ENCODE measurements at regions not wholly inside any gene's neighbourhood (a gene's known extent, or its start where the extent isn't known, plus 50 kb on each side); places are given as distances from the start of the nearest gene placed in this dataset.

DNA sequence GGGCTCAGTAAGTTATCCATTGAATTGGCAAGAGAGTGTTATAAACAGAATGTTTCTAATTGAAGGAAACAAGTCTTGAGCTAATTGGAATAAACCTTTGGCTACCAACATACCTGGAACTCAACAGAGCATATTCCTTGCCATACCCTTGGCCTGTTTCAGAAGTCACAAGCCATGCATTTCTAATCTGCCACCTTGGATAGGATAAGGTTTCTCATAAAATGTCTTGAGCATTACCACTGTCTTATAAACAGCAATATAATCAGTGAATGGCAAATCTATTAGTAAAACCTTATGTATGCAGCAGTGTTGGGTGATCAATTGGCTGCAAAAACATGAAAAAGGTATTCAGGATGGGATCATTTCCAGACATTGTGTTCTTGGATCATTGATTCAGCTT, 765.2 kb upstream of the SEL1L start:
- intact Hi-C loops (cut with DNase I), result no loop called here
- Histone ChIP-seq H3K36me3 (no peaks in the 10 kb centered on the region), H3K4me3 (replicated peaks in 1 of 3) (no peak overlapping the region), H3K27ac (no peak overlapping the region), H3K9me3 (no peaks in the 10 kb centered on the region), H3K4me1 (no peaks in the 10 kb centered on the region), H3K27me3 (no peaks in the 10 kb centered on the region)
- TF ChIP-seq, protein P1, sequence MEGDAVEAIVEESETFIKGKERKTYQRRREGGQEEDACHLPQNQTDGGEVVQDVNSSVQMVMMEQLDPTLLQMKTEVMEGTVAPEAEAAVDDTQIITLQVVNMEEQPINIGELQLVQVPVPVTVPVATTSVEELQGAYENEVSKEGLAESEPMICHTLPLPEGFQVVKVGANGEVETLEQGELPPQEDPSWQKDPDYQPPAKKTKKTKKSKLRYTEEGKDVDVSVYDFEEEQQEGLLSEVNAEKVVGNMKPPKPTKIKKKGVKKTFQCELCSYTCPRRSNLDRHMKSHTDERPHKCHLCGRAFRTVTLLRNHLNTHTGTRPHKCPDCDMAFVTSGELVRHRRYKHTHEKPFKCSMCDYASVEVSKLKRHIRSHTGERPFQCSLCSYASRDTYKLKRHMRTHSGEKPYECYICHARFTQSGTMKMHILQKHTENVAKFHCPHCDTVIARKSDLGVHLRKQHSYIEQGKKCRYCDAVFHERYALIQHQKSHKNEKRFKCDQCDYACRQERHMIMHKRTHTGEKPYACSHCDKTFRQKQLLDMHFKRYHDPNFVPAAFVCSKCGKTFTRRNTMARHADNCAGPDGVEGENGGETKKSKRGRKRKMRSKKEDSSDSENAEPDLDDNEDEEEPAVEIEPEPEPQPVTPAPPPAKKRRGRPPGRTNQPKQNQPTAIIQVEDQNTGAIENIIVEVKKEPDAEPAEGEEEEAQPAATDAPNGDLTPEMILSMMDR (IDR thresholded peaks at IDR 0.05), result no peak
- TF ChIP-seq POLR2A (IDR thresholded peaks at IDR 0.05), result no peak
- DNase-seq, result no peak

- DNase-seq, result no peak
- intact Hi-C loops (cut with DNase I), result no loop called here
- H3K9me3 ChIP-seq, result no peaks in the 10 kb centered on the region
- H3K4me3 ChIP-seq (replicated peaks in 1 of 3), result no peak overlapping the region
- H3K27ac ChIP-seq, result no peak overlapping the region
- H3K4me1 ChIP-seq, result no peaks in the 10 kb centered on the region
- no peaks in the 10 kb centered on the region for H3K27me3 ChIP-seq
- WGBS, 2 donors, result 84 to 97% methylated on average over 2 of the region's 2 CpGs
- no peaks in the 10 kb centered on the region for H3K36me3 ChIP-seq
- no peak for TF ChIP-seq POLR2A (IDR thresholded peaks at IDR 0.05)
- TF ChIP-seq, protein P1 (IDR thresholded peaks at IDR 0.05), result no peak
Measured at GRCh38 chr14:82309199-82309598, 775.5 kb upstream of the SEL1L start.

DNA sequence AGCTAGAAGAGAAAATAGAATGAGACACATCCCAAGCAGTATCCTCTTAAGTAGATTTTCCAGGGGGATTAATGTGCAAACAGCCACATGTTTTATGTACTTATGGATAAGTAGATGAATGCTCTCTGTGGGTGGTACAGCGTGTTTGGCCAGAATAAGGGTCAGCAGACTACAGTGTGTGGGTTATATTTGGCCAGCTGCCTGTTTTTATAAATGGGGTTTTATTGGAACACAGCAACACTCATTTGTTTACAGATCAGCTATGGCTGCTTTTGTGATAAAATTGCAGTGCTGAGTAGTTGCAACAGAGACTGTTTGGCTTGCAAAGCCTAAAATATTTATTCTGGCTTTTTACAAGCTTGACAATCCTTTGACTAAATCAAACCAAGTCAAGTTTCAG, 780.2 kb upstream of the SEL1L start:
- Histone ChIP-seq H3K4me3 (replicated peaks in 1 of 3) (no peak overlapping the region), H3K27me3 (no peaks in the 10 kb centered on the region), H3K9me3 (no peaks in the 10 kb centered on the region), H3K36me3 (no peaks in the 10 kb centered on the region), H3K4me1 (no peaks in the 10 kb centered on the region), H3K27ac (no peak overlapping the region)
- TF ChIP-seq, protein P1 (IDR thresholded peaks at IDR 0.05), result no peak
- TF ChIP-seq POLR2A (IDR thresholded peaks at IDR 0.05), result no peak
- no peak for DNase-seq
- WGBS, 2 donors, result 47 to 62% methylated on average over 1 of the region's 1 CpG
- intact Hi-C loops (cut with DNase I), result no loop called here

DNA sequence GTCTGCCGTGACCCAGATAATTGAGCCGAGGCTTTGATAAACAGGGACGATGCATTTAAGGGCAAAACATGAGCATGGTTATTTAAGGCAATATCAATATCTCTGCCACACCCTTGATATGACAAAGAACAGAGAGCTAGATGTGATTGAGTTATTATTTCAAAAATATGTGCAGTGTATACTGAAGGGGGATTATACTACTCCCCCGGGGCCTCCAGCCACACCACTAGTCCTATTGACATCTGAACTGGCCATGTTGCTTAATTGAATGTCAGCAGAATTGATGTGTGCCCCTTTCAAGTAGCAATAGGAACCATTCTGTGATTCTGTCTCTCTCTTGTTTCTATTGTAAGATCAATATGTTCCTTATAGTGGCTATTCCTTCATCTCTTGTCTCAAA, 794.8 kb upstream of the SEL1L start:
- no peaks in the 10 kb centered on the region for H3K9me3 ChIP-seq
- TF ChIP-seq, protein P1 (IDR thresholded peaks at IDR 0.05), result no peak
- TF ChIP-seq POLR2A (IDR thresholded peaks at IDR 0.05), result no peak
- no peak for DNase-seq
- H3K27ac ChIP-seq, result no peak overlapping the region
- H3K27me3 ChIP-seq, result no peaks in the 10 kb centered on the region
- no peaks in the 10 kb centered on the region for H3K36me3 ChIP-seq
- H3K4me1 ChIP-seq, result no peaks in the 10 kb centered on the region
- no peak overlapping the region for H3K4me3 ChIP-seq (replicated peaks in 1 of 3)
- 87 to 90% methylated on average over 4 of the region's 4 CpGs for WGBS, 2 donors
- intact Hi-C loops (cut with DNase I), result no loop called here

DNA sequence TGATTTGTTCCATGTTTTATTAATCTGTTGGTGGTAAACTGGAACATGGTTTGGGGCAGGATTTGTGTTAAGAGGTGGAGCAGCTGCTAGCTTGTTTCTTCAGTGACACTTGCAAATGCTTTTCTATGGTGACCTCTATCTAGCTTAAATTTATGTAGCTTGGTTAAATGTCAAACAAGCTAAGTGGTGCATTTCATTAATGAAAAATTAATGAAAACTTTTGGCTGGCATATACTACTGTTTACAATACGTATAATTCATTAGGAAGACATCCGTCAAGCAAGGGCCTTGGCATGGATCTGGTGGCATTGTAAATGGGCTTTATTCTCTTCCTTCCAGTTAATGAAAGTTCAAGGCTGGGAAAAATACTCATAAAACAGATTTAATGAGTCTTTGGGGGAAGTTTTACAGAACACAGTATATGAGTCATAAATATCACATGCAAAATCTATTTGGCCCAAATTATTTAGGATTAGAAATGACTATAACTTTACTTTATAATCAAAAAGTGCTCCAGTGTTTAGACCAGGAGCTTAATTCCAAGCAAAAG, 807.7 kb upstream of the SEL1L start:
- no peak for TF ChIP-seq POLR2A (IDR thresholded peaks at IDR 0.05)
- TF ChIP-seq, protein P1 (IDR thresholded peaks at IDR 0.05), result no peak
- Histone ChIP-seq H3K9me3 (no peaks in the 10 kb centered on the region), H3K4me1 (no peaks in the 10 kb centered on the region), H3K36me3 (no peaks in the 10 kb centered on the region), H3K4me3 (replicated peaks in 1 of 3) (no peak overlapping the region), H3K27ac (no peak overlapping the region), H3K27me3 (no peaks in the 10 kb centered on the region)
- intact Hi-C loops (cut with DNase I), result no loop called here
- DNase-seq, result no peak
- 75 to 86% methylated on average over 2 of the region's 2 CpGs for WGBS, 2 donors
